ENCODE measurements at regions not wholly inside any gene's neighbourhood (a gene's known extent, or its start where the extent isn't known, plus 50 kb on each side); places are given as distances from the start of the nearest gene placed in this dataset.
"Not testable (repeated sequence)": the region's sequence is repeated elsewhere in the genome, so short reads cannot be mapped to it uniquely, and the experiment has no call there.

DNA sequence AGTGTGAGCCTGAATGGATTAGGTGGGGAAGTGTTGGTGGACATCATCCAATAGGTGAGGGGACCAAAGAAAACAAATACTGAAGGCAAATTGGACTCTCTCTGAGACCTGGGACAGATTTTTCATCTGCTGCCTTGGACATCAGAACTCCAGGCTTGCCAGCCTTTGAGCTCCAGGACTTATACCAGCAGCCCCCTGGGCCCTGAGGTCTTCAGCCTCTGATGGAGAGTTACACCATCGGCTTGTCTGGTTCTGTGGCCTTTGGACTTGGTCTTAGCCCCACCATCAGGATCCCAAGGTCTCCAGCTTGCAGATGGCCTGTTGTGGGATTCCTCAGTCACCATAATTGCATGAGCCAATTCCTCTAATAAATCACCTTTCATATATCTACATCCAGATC lies 80.8 kb upstream of the SLC8A3 start:
- no peak for DNase-seq

DNA sequence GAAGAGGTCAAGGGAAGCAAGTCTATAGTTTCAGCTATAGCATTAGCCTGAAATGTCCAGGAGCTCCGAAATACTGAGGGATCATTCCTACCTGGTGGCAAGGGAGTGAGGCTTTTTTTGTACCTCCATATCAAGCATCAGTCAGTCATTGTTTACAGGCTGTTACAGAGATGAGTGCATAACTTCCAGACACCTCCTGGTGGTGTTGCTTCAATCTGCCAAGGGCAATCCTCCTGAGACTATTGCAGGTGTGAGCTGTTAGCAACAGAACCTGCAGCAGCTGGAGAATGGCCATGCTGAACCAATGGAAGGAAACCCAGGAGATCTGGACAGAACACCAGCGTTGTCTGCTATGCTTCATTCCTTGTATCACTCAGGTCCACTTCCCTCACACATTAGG lies 80.0 kb upstream of the SLC8A3 start:
- DNase-seq: no peak

- DNase-seq: no peak
Measured at GRCh38 chr14:70266157-70266556, 77.4 kb upstream of the SLC8A3 start.

DNA sequence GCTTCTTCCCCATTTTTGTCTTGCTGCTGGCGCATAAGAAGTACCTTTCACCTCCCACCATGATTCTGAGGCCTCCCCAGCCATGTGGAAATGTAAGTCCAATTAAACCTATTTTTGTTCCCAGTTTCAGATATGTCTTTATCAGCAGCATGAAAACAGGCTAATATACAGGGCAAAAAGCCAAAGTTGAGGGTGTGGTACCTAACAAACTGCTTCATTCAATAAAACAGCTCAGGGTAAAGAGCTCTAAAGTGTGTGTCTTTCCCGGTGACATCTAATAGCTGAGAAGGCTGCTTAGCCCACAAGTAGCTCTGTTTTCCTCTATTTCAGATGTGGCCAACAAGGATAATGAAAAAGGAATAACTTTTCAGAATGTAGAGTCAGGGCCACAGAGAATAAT lies 76.7 kb upstream of the SLC8A3 start:
- DNase-seq: no peak

DNA sequence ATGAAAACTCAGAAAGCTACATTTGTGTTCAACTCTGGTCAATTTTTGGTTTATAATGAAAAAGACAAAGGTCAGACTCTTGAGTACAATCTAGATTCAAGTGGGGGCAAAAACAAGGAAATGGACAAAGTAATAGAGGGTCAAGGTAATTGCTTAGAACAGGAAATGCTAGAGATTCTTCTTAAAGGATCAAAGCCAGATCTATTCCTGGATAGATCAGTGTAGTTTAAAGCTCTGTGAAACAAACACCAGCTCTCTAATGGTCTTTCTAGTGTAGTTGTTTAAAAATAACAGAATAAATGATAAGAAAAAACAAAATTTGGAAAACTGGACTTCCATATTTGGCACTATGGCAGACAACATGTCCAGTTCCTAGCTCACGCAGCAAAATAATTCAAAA lies 70.7 kb upstream of the SLC8A3 start:
- DNase-seq: no peak

DNA sequence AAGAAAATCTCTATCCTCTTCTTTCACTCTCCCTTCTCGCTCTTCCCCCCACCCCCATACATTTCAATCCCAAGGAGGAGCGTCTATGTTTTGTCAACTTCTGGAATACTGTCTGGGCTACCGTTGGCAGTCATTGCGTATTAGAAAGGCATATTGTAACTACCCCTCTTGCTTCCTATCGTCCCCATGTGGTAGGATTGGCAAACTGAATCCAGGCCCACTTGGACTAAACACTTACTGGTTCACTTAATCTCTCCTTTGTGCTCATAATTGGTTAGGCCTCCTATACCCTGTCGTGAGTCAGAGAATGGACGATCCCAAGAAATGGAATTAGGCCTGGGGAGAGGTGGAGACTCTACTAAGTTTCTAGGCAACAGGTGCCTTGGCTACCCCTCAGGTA lies 68.8 kb upstream of the SLC8A3 start:
- no peak for DNase-seq

DNA sequence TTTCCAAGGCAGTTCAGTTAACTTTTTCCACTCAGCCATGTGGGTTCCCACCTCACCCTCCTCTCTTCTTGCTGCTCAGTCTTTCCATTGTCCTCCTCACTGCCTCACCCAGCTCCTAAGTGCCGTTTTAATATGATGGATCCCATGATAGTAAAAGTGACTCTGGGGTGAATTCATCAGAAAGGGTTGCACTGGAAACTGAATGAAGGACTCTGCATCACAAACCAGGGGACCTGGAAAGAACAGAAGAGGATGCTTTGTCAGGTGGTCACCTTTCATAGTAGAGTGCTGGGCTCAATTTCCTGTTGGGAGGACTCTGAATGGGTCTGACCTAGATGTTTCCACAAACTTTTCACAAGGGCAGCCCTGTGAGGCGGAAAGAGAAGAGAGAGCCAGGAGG lies 67.8 kb upstream of the SLC8A3 start:
- no peak for DNase-seq

- peak; percentile 48 for DNase-seq
Measured at GRCh38 chr14:70255071-70256057, 66.6 kb upstream of the SLC8A3 start.

DNA sequence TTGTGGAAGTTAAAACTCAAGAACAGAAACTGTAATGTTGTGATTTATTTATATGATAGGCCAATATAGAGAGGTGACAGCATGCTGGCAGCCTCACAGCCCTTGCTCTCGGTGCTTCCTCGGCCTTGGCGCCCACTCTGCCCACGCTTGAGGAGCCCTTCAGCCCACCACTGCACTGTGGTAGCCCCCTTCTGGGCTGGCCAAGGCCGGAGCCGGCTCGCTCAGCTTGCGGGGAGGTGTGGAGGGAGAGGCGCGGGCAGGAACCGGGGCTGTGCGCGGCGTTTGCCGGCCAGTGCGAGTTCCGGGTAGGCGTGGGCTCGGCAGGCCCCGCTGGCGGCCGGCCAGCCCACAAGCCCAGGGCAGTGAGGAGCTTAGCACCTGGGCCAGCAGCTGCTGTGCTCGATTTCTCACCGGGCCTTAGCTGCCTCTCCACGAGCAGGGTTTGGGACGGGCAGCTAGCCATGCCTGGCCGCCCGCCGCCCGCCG lies 65.8 kb upstream of the SLC8A3 start:
- peak; percentile 62 for DNase-seq

DNA sequence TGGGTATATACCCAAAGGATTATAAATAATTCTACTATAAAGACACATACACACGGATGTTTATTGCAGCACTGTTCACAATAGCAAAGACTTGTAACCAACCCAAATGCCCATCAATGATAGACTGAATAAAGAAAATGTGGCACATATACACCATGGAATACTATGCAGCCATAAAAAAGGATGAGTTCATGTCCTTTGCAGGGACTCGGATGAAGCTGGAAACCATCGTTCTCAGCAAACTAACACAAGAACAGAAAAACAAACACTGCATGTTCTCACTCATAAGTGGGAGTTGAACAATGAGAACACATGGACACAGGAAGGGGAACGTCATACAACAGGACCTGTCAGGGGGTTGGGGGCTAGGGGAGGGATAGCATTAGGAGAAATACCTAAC lies 64.8 kb upstream of the SLC8A3 start:
- DNase-seq: not testable (repeated sequence)

DNA sequence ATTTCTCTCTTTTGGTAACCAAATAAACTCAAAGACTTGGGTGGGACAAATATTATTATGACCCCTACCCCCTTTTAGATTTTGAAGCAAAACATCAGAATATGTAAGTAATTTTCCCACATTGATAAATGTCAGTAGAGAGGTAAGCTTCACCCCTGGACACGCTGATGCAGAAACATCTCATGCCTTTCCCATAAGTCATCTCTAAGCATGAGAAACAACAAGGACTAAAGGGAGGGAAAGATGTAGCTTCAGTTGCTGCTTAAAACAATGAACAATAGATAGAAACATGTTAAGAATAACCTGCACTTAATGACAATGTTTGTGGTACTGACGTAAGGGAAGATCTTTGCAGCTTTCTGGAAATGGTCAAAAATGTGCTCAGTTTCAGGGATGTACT lies 56.3 kb upstream of the SLC8A3 start:
- no peak for DNase-seq

DNA sequence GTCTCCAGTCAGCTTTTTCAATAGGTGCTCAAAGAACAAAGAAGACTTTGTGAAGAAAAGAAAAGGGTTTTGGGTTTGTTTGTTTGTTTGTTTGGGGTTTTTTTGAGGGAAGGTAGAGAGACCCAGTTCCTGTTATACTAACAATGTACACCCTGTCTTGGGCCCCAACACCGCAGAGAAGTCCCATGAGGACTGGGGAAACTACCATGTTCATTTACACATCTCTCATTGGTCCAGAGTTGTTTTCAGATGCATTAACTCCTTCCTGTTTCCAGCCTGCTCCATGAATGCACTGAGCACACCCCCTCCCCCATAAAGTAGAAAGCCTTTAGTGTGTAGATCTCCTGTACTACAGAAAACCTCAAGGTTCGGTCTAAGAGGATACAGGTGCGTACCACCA lies 51.1 kb upstream of the SLC8A3 start:
- no peak for DNase-seq

DNA sequence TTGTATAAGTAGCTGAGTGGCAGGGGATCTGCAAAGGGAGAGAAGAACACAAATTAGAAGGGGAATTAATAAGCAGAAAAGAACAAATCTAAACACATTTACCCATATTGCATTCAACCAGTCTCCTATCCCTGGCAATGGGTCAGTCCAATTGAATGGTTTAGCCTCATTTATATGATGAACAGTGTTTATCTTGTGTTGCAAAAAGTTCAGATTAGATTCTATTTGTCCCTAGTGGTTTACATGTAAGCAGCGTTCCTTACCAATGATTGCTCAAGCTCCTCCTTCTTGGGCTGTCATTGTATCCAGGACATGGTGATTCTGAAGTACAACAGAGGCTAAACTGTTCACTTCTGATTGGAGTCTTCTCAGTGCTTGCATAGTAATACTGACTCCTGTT lies 49.9 kb upstream of the SLC8A3 start:
- not testable (repeated sequence) for DNase-seq
